MM.1S (cell line): ENCODE measurements at regions not wholly inside any gene's neighbourhood (a gene's known extent, or its start where the extent isn't known, plus 50 kb on each side); places are given as distances from the start of the nearest gene placed in this dataset.

Source experiments
- DNase-seq: peaks from one replicate; pipeline ENCODE4 v3.0.0-alpha.2; 2015
- H2AFZ ChIP-seq: fragments of 300-600 bp; sonication (generic); 2 replicates; pipeline ENCODE4 v1.6.0; 2016; ENCODE audit warnings: antibody characterized with exemption, low read length
- H3F3A ChIP-seq: fragments of 300-600 bp; sonication (generic); 2 replicates; pipeline ENCODE4 v1.6.1; 2016; ENCODE audit warnings: mild to moderate bottlenecking, antibody characterized with exemption, low read length, moderate library complexity, mixed read lengths; ENCODE audit not compliant: insufficient read depth
- H3K27ac ChIP-seq: fragments of 300-600 bp; sonication (generic); 2 replicates; pipeline ENCODE4 v1.5.1; 2016; ENCODE audit warnings: mild to moderate bottlenecking, low read length
- H3K27me3 ChIP-seq: fragments of 300-600 bp; sonication (generic); replicated peaks from 2 replicates; pipeline ENCODE4 v1.6.0; 2016; ENCODE audit warnings: low read length; ENCODE audit not compliant: insufficient read depth
- H3K36me3 ChIP-seq: fragments of 300-600 bp; sonication (generic); replicated peaks from 2 replicates; pipeline ENCODE4 v1.6.1; 2016; ENCODE audit warnings: mild to moderate bottlenecking, low read length, mixed read lengths; ENCODE audit not compliant: insufficient read depth
- H3K4me1 ChIP-seq: fragments of 300-600 bp; sonication (generic); 2 replicates; pipeline ENCODE4 v1.6.1; 2016; ENCODE audit warnings: low read length, mixed read lengths
- H3K4me2 ChIP-seq: fragments of 300-600 bp; sonication (generic); 2 replicates; pipeline ENCODE4 v1.6.0; 2016; ENCODE audit warnings: low read depth, low read length
- H3K4me3 ChIP-seq: fragments of 300-600 bp; sonication (generic); 2 replicates; pipeline ENCODE4 v1.5.1; 2016; ENCODE audit warnings: low read length, mixed read lengths
- H3K79me2 ChIP-seq: fragments of 300-600 bp; sonication (generic); 2 replicates; pipeline ENCODE4 v1.6.1; 2016; ENCODE audit warnings: mixed run types, low read length, mixed read lengths
- H3K9ac ChIP-seq: fragments of 300-600 bp; sonication (generic); 2 replicates; pipeline ENCODE4 v1.6.1; 2016; ENCODE audit warnings: low read length, mixed read lengths
- H3K9me2 ChIP-seq: fragments of 300-600 bp; sonication (generic); replicated peaks from 2 replicates; pipeline ENCODE4 v1.6.1; 2016; ENCODE audit warnings: mild to moderate bottlenecking, low read length, mixed read lengths; ENCODE audit not compliant: insufficient read depth
- H3K9me3 ChIP-seq: fragments of 300-600 bp; sonication (generic); replicated peaks from 2 replicates; pipeline ENCODE4 v1.6.1; 2016; ENCODE audit warnings: mild to moderate bottlenecking, low read length, mixed read lengths; ENCODE audit not compliant: insufficient read depth
- H4K20me1 ChIP-seq: fragments of 300-600 bp; sonication (generic); 2 replicates; pipeline ENCODE4 v1.6.1; 2016; ENCODE audit warnings: mild to moderate bottlenecking, low read length, moderate library complexity, mixed read lengths; ENCODE audit not compliant: insufficient read depth
- EZH2 ChIP-seq: fragments of 300-600 bp; sonication (generic); optimal IDR thresholded peaks from 2 replicates; pipeline ENCODE3; 2017; ENCODE audit warnings: low read depth, mild to moderate bottlenecking, antibody characterized with exemption, low read length, mixed read lengths
- EZH2phosphoT487 ChIP-seq: fragments of 300-600 bp; sonication (generic); IDR thresholded peaks from 2 replicates; pipeline ENCODE4 v1.6.1; 2018; ENCODE audit warnings: antibody characterized with exemption, low read length
- TF ChIP-seq, protein P1 (sequence below): fragments of 300-600 bp; sonication (generic); IDR thresholded peaks from 2 replicates; pipeline ENCODE4 v1.5.1; 2016; ENCODE audit warnings: antibody characterized with exemption, low read length, mixed read lengths

DNA sequence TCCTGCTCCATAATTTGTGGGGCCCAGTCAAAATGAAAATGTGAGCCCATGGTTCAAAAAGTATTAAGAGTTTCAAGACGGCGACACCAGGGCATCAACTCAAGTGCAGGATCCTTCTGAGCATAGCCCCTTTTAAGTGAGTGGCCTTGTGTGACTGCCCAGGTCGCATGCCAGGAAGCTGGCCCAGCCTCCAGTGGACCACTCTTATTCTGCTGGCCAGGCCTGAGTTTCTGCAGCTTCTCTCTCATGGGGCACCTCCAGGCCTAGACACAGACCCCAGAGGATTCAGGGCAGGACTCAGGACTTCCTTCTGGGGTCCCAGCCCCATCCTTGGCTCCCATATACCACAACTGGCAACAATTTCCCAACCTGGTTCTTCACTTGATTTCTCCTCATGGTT lies 83.5 kb upstream of the HAAO start:
- Histone ChIP-seq H4K20me1 (no peaks in the 10 kb centered on the region), H3F3A (no peaks in the 10 kb centered on the region), H2AFZ (no peak overlapping the region), H3K9ac (no peak overlapping the region), H3K4me2 (no peak overlapping the region), H3K4me3 (no peak overlapping the region), H3K4me1 (no peaks in the 10 kb centered on the region), H3K36me3 (no peaks in the 10 kb centered on the region), H3K9me3 (no peaks in the 10 kb centered on the region), H3K9me2 (no peaks in the 10 kb centered on the region), H3K79me2 (no peaks in the 10 kb centered on the region), H3K27ac (no peak overlapping the region), H3K27me3 (no peaks in the 10 kb centered on the region)
- no peak for DNase-seq
- TF ChIP-seq, protein P1, sequence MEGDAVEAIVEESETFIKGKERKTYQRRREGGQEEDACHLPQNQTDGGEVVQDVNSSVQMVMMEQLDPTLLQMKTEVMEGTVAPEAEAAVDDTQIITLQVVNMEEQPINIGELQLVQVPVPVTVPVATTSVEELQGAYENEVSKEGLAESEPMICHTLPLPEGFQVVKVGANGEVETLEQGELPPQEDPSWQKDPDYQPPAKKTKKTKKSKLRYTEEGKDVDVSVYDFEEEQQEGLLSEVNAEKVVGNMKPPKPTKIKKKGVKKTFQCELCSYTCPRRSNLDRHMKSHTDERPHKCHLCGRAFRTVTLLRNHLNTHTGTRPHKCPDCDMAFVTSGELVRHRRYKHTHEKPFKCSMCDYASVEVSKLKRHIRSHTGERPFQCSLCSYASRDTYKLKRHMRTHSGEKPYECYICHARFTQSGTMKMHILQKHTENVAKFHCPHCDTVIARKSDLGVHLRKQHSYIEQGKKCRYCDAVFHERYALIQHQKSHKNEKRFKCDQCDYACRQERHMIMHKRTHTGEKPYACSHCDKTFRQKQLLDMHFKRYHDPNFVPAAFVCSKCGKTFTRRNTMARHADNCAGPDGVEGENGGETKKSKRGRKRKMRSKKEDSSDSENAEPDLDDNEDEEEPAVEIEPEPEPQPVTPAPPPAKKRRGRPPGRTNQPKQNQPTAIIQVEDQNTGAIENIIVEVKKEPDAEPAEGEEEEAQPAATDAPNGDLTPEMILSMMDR, result no peak
- TF ChIP-seq EZH2phosphoT487 (no peak), EZH2 (no peak)

DNA sequence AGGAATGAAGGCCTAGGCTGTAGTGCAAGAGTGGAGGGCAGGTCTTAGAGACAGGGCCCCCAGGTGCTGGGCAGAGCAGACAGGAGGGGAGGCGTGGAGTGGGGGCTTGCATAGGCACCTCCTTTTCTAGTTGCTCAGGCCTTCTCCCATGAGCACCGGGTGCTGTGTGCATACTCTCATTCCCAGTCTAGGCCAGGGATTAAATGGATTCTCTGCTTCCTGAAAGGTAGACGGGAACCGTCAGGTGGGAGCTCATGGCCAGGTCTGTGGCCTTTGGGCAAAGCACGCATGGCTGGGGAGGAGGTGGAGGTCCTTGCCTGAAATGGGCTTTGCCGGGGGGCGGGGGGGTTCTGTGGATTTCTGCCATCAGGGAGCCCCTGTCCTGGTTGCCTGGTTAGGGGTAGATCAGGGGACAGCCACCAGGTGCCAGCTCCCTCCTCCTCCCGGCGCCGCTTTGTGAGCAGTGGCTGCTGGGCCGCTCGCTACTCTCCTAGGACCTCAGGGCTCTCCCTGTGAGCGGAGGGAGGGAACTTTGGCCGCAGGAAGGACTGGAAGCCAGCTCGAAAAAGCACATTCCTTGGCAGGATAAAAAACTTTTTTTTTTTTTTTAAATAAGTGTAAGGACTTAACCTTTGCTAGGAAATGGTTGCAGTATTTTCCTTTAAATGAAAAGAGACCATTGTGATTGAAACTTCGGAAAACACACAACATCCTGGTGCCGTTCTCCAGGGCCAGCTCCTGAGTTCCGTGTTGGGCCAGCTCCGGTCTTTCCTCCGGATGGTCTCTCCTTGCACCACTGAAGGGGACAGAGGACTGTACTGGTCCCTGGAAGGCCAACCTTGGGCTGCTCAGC lies 82.8 kb upstream of the HAAO start:
- no peak for DNase-seq
- Histone ChIP-seq H3K9ac (no peak overlapping the region), H3K27me3 (no peaks in the 10 kb centered on the region), H3K4me3 (no peak overlapping the region), H2AFZ (no peak overlapping the region), H3K4me2 (no peak overlapping the region), H3K79me2 (no peaks in the 10 kb centered on the region), H3K36me3 (no peaks in the 10 kb centered on the region), H3K9me2 (no peaks in the 10 kb centered on the region), H3K4me1 (no peaks in the 10 kb centered on the region), H3K27ac (no peak overlapping the region), H4K20me1 (no peaks in the 10 kb centered on the region), H3F3A (no peaks in the 10 kb centered on the region), H3K9me3 (no peaks in the 10 kb centered on the region)
- no peak for TF ChIP-seq EZH2phosphoT487
- TF ChIP-seq, protein P1, result no peak
- TF ChIP-seq EZH2, result no peak

DNA sequence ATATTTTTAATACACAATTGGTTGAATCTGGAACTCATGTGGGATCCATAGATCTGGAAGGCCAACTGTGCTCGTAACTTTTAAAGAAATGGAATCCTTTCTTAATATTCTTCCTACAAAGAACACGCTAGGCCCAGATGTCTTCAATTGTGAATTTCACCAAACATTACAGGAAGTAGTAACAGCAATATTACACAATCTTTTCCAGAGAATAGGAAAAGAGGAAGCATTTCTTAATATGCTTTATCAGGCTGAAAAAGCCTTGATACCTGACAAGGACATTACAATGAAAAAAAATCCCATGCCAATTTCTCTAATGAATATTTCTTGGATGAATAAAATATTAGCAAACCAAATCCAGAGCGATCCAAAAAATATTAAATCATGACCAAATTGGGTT lies 80.3 kb upstream of the HAAO start:
- DNase-seq, result no peak
- Histone ChIP-seq H3K4me3 (no peak overlapping the region), H3K9me2 (no peaks in the 10 kb centered on the region), H3K9ac (no peak overlapping the region), H2AFZ (no peak overlapping the region), H3K9me3 (no peaks in the 10 kb centered on the region), H3K27ac (no peak overlapping the region), H3K36me3 (no peaks in the 10 kb centered on the region), H3K79me2 (no peaks in the 10 kb centered on the region), H3K27me3 (no peaks in the 10 kb centered on the region), H3K4me2 (no peak overlapping the region), H4K20me1 (no peaks in the 10 kb centered on the region), H3F3A (no peaks in the 10 kb centered on the region), H3K4me1 (no peaks in the 10 kb centered on the region)
- TF ChIP-seq EZH2phosphoT487, result no peak
- no peak for TF ChIP-seq EZH2
- TF ChIP-seq, protein P1, result no peak
